ENCODE measurements at regions not wholly inside any gene's neighbourhood (a gene's known extent, or its start where the extent isn't known, plus 50 kb on each side); places are given as distances from the start of the nearest gene placed in this dataset.

- H3K36me3 Mint-ChIP-seq (ENCODE audit: unreplicated experiment), result no peaks in the 10 kb centered on the region
- H3K4me3 Mint-ChIP-seq (ENCODE audit: unreplicated experiment), result no peak overlapping the region
- no peak for DNase-seq (ENCODE audit: extremely low spot score, unreplicated experiment)
- TF ChIP-seq CTCF (IDR thresholded peaks at IDR 0.05), result no peak
- H3K9me3 Mint-ChIP-seq (ENCODE audit: unreplicated experiment), result no peaks in the 10 kb centered on the region
- H3K27me3 Mint-ChIP-seq (ENCODE audit: unreplicated experiment), result no peaks in the 10 kb centered on the region
- no peaks in the 10 kb centered on the region for H3K4me1 Mint-ChIP-seq (ENCODE audit: unreplicated experiment)
- H3K27ac Mint-ChIP-seq (ENCODE audit: unreplicated experiment), result no peak overlapping the region
These were observed 178.8 kb upstream of the MYL2 start for GRCh38 chr12:111099186-111099585.

GRCh38 chr12:111094157-111095010, 174.0 kb upstream of the MYL2 start:
- no peaks in the 10 kb centered on the region for H3K36me3 Mint-ChIP-seq (ENCODE audit: unreplicated experiment)
- peaks cover 3% of the 10 kb centered on the region for H3K27me3 Mint-ChIP-seq (ENCODE audit: unreplicated experiment)
- H3K4me3 Mint-ChIP-seq (ENCODE audit: unreplicated experiment), result no peak overlapping the region
- no peak overlapping the region for H3K27ac Mint-ChIP-seq (ENCODE audit: unreplicated experiment)
- no peak for DNase-seq (ENCODE audit: extremely low spot score, unreplicated experiment)
- no peaks in the 10 kb centered on the region for H3K9me3 Mint-ChIP-seq (ENCODE audit: unreplicated experiment)
- H3K4me1 Mint-ChIP-seq (ENCODE audit: unreplicated experiment), result no peaks in the 10 kb centered on the region
- TF ChIP-seq CTCF (IDR thresholded peaks at IDR 0.05), result no peak

GRCh38 chr12:111093428-111094142, 173.2 kb upstream of the MYL2 start:
- Mint-ChIP-seq H3K27ac (ENCODE audit: unreplicated experiment) (no peak overlapping the region), H3K36me3 (ENCODE audit: unreplicated experiment) (no peaks in the 10 kb centered on the region), H3K4me1 (ENCODE audit: unreplicated experiment) (no peaks in the 10 kb centered on the region), H3K27me3 (ENCODE audit: unreplicated experiment) (peaks cover 3% of the 10 kb centered on the region), H3K4me3 (ENCODE audit: unreplicated experiment) (no peak overlapping the region), H3K9me3 (ENCODE audit: unreplicated experiment) (no peaks in the 10 kb centered on the region)
- no peak for DNase-seq (ENCODE audit: extremely low spot score, unreplicated experiment)
- TF ChIP-seq CTCF (IDR thresholded peaks at IDR 0.05), result no peak

GRCh38 chr12:111091051-111091450, 170.7 kb upstream of the MYL2 start:
- no peak for TF ChIP-seq CTCF (IDR thresholded peaks at IDR 0.05)
- Mint-ChIP-seq H3K36me3 (ENCODE audit: unreplicated experiment) (no peaks in the 10 kb centered on the region), H3K27ac (ENCODE audit: unreplicated experiment) (no peak overlapping the region), H3K27me3 (ENCODE audit: unreplicated experiment) (peaks cover 11% of the 10 kb centered on the region), H3K4me1 (ENCODE audit: unreplicated experiment) (no peaks in the 10 kb centered on the region), H3K4me3 (ENCODE audit: unreplicated experiment) (no peak overlapping the region), H3K9me3 (ENCODE audit: unreplicated experiment) (no peaks in the 10 kb centered on the region)
- DNase-seq (ENCODE audit: extremely low spot score, unreplicated experiment), result no peak

- H3K4me3 Mint-ChIP-seq (ENCODE audit: unreplicated experiment), result no peak overlapping the region
- DNase-seq (ENCODE audit: extremely low spot score, unreplicated experiment), result no peak
- peaks cover 15% of the 10 kb centered on the region for H3K27me3 Mint-ChIP-seq (ENCODE audit: unreplicated experiment)
- no peak overlapping the region for H3K27ac Mint-ChIP-seq (ENCODE audit: unreplicated experiment)
- no peak for TF ChIP-seq CTCF (IDR thresholded peaks at IDR 0.05)
- no peaks in the 10 kb centered on the region for H3K36me3 Mint-ChIP-seq (ENCODE audit: unreplicated experiment)
- no peaks in the 10 kb centered on the region for H3K4me1 Mint-ChIP-seq (ENCODE audit: unreplicated experiment)
- H3K9me3 Mint-ChIP-seq (ENCODE audit: unreplicated experiment), result no peaks in the 10 kb centered on the region
These were observed 169.2 kb upstream of the MYL2 start for GRCh38 chr12:111089616-111090015.

Measured in osteocyte (in vitro differentiated cells).